Muscle layer of colon (tissue), 2 donors: ENCODE measurements at regions not wholly inside any gene's neighbourhood (a gene's known extent, or its start where the extent isn't known, plus 50 kb on each side); places are given as distances from the start of the nearest gene placed in this dataset.

Source experiments
- H3K27ac ChIP-seq: one replicate; pipeline ENCODE4 v1.7.0; 2013; ENCODE audit warnings: low read depth, mild to moderate bottlenecking, low read length, moderate library complexity
- H3K27me3 ChIP-seq, 2 donors: one replicate each; pipeline ENCODE4 v1.7.0; 2013; ENCODE audit warnings: low read length in 2 of 2, mild to moderate bottlenecking in 2 of 2; ENCODE audit not compliant: insufficient read depth in 2 of 2, control insufficient read depth in 1 of 2
- H3K36me3 ChIP-seq: one replicate; pipeline ENCODE4 v1.7.0; 2013; ENCODE audit warnings: mild to moderate bottlenecking, low read length; ENCODE audit not compliant: insufficient read depth
- H3K4me1 ChIP-seq: one replicate; pipeline ENCODE4 v1.7.0; 2013; ENCODE audit warnings: mild to moderate bottlenecking, low read length; ENCODE audit not compliant: insufficient read depth
- H3K4me3 ChIP-seq, 2 donors: one replicate each; pipeline ENCODE4 v1.7.0; 2013; ENCODE audit warnings: low read length in 2 of 2, low read depth in 1 of 2, mild to moderate bottlenecking in 1 of 2, moderate library complexity in 1 of 2
- H3K9ac ChIP-seq: one replicate; pipeline ENCODE4 v1.7.0; 2013; ENCODE audit warnings: low read length
- H3K9me3 ChIP-seq: one replicate; pipeline ENCODE4 v1.7.0; 2013; ENCODE audit warnings: mild to moderate bottlenecking, low read length
- donor health status: abdominal sarcoma.
- donor health status: Adenocarcinoma of cecum.

- Histone ChIP-seq H3K36me3 (no peaks in the 10 kb centered on the region), H3K9ac (no peak overlapping the region), H3K27me3 (peaks cover 0 to 8% of the 10 kb centered on the region in 2 donors), H3K4me1 (no peaks in the 10 kb centered on the region), H3K27ac (no peak overlapping the region), H3K9me3 (no peaks in the 10 kb centered on the region), H3K4me3 (no peak overlapping the region)
These were observed 151.4 kb downstream of the KLF13 start for GRCh38 chr15:31477851-31478701.

- Histone ChIP-seq H3K9ac (no peak overlapping the region), H3K9me3 (no peaks in the 10 kb centered on the region), H3K27me3 (peaks cover 0 to 8% of the 10 kb centered on the region in 2 donors), H3K4me3 (no peak overlapping the region), H3K4me1 (no peaks in the 10 kb centered on the region), H3K36me3 (no peaks in the 10 kb centered on the region), H3K27ac (no peak overlapping the region)
These were observed 152.1 kb downstream of the KLF13 start for GRCh38 chr15:31478702-31479221.

GRCh38 chr15:31480356-31481025 lies 153.9 kb downstream of the KLF13 start:
- Histone ChIP-seq H3K27me3 (peaks cover 0 to 20% of the 10 kb centered on the region in 2 donors), H3K9ac (no peak overlapping the region), H3K36me3 (no peaks in the 10 kb centered on the region), H3K9me3 (no peaks in the 10 kb centered on the region), H3K4me3 (no peak overlapping the region), H3K27ac (no peak overlapping the region), H3K4me1 (no peaks in the 10 kb centered on the region)

GRCh38 chr15:31481142-31481541 lies 154.5 kb downstream of the KLF13 start:
- Histone ChIP-seq H3K4me3 (no peak overlapping the region), H3K27me3 (peaks cover 0 to 20% of the 10 kb centered on the region in 2 donors), H3K9me3 (no peaks in the 10 kb centered on the region), H3K27ac (no peak overlapping the region), H3K36me3 (no peaks in the 10 kb centered on the region), H3K9ac (no peak overlapping the region), H3K4me1 (no peaks in the 10 kb centered on the region)

- H3K4me3 ChIP-seq, result no peak overlapping the region
- H3K27me3 ChIP-seq, result peaks cover 0 to 20% of the 10 kb centered on the region in 2 donors
- H3K4me1 ChIP-seq, result no peaks in the 10 kb centered on the region
- H3K9me3 ChIP-seq, result no peaks in the 10 kb centered on the region
- H3K9ac ChIP-seq, result no peak overlapping the region
- no peaks in the 10 kb centered on the region for H3K36me3 ChIP-seq
- no peak overlapping the region for H3K27ac ChIP-seq
These were observed 155.7 kb downstream of the KLF13 start for GRCh38 chr15:31482122-31482922.

- Histone ChIP-seq H3K4me1 (peaks cover under 1% of the 10 kb centered on the region), H3K4me3 (no peak overlapping the region), H3K9ac (no peak overlapping the region), H3K9me3 (no peaks in the 10 kb centered on the region), H3K36me3 (no peaks in the 10 kb centered on the region), H3K27ac (no peak overlapping the region), H3K27me3 (peaks cover 0 to 20% of the 10 kb centered on the region in 2 donors)
These were observed 156.7 kb downstream of the KLF13 start for GRCh38 chr15:31483053-31483985.

- H3K9me3 ChIP-seq, result no peaks in the 10 kb centered on the region
- no peak overlapping the region for H3K27ac ChIP-seq
- no peak overlapping the region for H3K9ac ChIP-seq
- H3K36me3 ChIP-seq, result no peaks in the 10 kb centered on the region
- H3K4me3 ChIP-seq, result no peak overlapping the region
- H3K4me1 ChIP-seq, result peaks cover 10% of the 10 kb centered on the region
- peaks cover 0 to 20% of the 10 kb centered on the region in 2 donors for H3K27me3 ChIP-seq
These were observed 157.6 kb downstream of the KLF13 start for GRCh38 chr15:31483986-31484951.

GRCh38 chr15:31484986-31485385 lies 158.4 kb downstream of the KLF13 start:
- Histone ChIP-seq H3K4me1 (peaks cover 10% of the 10 kb centered on the region), H3K36me3 (no peaks in the 10 kb centered on the region), H3K9me3 (no peaks in the 10 kb centered on the region), H3K27me3 (peaks cover 0 to 20% of the 10 kb centered on the region in 2 donors), H3K27ac (no peak overlapping the region), H3K9ac (no peak overlapping the region), H3K4me3 (no peak overlapping the region)

- no peak overlapping the region for H3K4me3 ChIP-seq
- H3K36me3 ChIP-seq, result no peaks in the 10 kb centered on the region
- H3K27me3 ChIP-seq, result peaks cover 0 to 20% of the 10 kb centered on the region in 2 donors
- no peak overlapping the region for H3K9ac ChIP-seq
- peaks cover 10% of the 10 kb centered on the region for H3K4me1 ChIP-seq
- H3K27ac ChIP-seq, result no peak overlapping the region
- H3K9me3 ChIP-seq, result no peaks in the 10 kb centered on the region
These were observed 158.8 kb downstream of the KLF13 start for GRCh38 chr15:31485431-31485830.
